ENCODE measurements at regions not wholly inside any gene's neighbourhood (a gene's known extent, or its start where the extent isn't known, plus 50 kb on each side); places are given as distances from the start of the nearest gene placed in this dataset.

DNA sequence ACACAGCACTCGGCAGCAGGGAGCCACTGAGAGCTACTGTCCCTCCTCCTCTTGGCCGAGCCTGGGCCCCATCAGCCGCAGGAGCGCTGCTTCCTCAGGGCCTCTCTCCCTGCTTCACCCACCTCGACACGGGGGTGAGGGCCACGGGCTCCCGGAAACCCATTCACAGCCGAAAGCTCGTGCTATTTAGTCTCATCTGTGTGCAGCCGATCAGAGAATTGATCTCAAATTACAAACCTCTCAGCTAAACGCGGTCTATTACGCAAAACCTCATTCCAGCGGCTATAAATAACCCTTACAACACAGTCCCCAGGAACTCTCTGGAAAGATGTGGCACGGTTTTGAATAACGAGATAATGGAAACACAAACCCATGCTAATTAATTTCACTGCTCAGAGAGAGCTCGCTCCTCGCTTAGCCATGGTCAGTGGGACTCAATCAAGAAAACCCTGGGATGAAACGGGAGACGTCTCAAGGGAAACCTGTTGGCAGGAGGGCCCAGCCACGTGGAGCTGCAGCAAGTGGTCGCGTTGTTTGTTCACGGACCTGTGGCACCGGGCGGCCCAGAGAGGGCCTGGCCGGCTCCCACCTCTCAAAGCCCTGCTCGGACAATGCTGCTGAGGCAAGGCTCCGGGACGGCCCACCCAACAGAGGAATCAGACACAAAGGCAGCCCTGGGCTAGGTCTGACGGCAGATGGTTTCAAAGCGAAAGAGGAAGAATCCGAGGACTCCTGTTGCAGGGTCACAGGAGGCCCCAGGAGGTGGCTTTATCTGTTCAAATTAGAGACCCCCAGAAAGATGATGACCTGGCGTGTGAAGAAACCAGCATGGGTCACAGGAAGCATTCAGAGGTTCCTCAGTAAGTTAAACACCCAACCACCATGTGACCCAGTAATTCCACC, 210.5 kb downstream of the CTTN start:
- no peak for TF ChIP-seq ZFX (IDR thresholded peaks at IDR 0.05; ENCODE audit: borderline replicate concordance)
- TF ChIP-seq, protein P1, sequence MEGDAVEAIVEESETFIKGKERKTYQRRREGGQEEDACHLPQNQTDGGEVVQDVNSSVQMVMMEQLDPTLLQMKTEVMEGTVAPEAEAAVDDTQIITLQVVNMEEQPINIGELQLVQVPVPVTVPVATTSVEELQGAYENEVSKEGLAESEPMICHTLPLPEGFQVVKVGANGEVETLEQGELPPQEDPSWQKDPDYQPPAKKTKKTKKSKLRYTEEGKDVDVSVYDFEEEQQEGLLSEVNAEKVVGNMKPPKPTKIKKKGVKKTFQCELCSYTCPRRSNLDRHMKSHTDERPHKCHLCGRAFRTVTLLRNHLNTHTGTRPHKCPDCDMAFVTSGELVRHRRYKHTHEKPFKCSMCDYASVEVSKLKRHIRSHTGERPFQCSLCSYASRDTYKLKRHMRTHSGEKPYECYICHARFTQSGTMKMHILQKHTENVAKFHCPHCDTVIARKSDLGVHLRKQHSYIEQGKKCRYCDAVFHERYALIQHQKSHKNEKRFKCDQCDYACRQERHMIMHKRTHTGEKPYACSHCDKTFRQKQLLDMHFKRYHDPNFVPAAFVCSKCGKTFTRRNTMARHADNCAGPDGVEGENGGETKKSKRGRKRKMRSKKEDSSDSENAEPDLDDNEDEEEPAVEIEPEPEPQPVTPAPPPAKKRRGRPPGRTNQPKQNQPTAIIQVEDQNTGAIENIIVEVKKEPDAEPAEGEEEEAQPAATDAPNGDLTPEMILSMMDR (IDR thresholded peaks at IDR 0.05), result no peak
- no peak overlapping the region for H3K27ac ChIP-seq

DNA sequence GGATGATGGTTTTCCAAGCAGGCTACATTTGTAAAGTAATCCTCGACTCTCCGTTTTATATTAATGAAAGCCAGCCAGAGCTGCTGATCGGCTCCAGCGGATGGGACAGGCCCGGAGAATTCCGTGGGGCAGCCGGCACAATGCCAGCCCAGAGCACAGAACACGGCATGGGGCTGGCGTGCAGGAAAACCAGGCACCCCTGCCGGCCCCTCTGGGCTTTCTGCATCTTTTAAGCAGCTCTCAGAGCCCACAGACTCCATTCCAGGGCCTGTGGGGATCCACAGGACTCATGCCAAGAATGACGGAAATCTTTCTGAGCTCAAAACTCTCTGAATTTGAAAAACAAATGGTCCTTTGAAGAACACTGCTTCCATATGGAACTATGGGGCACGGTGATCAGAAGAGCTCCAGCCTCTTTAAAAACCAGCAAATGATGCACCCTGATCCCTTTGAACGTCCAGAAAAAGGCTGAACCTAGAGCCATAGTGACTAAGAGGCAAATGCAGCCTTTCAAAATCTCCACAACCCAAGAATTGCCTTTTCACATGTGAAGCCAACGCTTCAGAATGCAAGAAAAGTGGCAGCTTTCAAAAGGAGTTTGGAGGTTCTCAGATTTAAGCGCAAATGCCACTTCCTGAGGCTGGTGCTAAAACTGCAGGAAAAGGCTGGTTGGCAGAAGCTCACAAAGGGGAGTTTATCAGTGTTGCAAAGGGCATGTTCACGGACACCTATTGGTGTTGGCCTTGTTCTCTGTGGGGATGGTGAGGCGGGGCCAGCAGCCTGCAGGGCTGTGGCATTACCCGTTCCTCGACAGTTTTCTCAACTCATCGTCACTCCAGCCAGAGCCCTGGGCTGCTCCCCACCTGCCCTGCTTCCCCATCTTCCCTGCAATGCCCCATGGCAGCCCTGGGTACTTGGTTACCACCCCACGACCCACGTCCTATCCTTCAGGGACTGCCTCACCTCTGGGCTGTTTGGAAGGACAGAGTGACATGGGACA, 212.5 kb downstream of the CTTN start:
- TF ChIP-seq ZFX (IDR thresholded peaks at IDR 0.05; ENCODE audit: borderline replicate concordance), result no peak
- TF ChIP-seq, protein P1 (IDR thresholded peaks at IDR 0.05), result no peak
- H3K27ac ChIP-seq, result no peak overlapping the region

DNA sequence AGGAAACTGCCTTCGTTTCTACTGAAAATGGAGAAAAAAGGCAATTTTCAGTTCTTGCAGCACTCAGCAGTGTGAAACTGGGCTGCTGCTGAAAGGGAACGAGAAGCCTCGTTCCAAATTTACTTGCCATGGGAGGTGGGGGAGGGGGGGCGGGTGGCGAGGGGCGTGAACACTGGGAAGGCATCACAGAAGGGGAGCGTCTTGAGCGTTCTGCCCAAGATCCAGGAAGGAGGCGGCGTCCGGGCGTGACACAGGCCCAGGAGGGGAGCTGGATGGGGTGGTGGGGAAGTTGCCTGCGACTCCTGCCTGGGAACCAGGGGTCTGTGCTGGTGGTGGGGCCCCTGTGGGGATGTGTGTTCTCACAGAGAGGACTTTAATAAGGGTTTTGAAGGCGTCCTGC, 213.5 kb downstream of the CTTN start:
- TF ChIP-seq ZFX (IDR thresholded peaks at IDR 0.05; ENCODE audit: borderline replicate concordance), result no peak
- TF ChIP-seq, protein P1 (IDR thresholded peaks at IDR 0.05), result no peak
- H3K27ac ChIP-seq, result no peak overlapping the region

DNA sequence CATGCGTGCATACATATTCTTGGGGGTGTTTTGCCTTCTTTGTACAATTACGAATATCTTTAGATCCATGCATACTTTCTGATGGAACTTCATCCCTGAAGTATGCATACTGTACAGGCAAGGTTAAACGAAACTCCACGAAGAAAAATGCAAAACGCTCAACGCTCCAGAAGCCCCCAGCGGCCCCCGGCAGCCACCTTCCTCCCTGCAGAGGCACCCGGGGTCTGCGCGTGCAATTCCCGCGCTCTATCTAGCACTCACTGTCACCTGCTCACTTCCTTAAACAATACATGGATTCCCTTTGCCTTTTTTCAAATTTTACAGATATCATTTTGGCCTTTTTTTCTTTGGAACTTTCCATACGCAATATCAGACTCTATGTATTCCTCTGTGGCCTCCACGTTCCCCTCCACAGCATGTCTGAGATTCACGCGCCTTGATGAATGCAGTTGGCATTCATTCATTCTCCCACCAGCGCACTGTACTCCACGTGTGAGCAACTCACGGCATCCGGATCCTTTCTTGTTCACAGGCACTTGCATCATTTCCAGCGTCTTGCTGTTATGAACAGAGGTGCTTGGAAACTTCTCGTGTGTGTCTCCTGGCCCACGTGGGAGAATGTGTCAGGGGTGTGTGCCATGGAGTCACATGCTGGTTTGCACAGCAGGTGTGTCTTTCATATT, 214.3 kb downstream of the CTTN start:
- no peak for TF ChIP-seq ZFX (IDR thresholded peaks at IDR 0.05; ENCODE audit: borderline replicate concordance)
- TF ChIP-seq, protein P1 (IDR thresholded peaks at IDR 0.05), result no peak
- H3K27ac ChIP-seq, result no peak overlapping the region

DNA sequence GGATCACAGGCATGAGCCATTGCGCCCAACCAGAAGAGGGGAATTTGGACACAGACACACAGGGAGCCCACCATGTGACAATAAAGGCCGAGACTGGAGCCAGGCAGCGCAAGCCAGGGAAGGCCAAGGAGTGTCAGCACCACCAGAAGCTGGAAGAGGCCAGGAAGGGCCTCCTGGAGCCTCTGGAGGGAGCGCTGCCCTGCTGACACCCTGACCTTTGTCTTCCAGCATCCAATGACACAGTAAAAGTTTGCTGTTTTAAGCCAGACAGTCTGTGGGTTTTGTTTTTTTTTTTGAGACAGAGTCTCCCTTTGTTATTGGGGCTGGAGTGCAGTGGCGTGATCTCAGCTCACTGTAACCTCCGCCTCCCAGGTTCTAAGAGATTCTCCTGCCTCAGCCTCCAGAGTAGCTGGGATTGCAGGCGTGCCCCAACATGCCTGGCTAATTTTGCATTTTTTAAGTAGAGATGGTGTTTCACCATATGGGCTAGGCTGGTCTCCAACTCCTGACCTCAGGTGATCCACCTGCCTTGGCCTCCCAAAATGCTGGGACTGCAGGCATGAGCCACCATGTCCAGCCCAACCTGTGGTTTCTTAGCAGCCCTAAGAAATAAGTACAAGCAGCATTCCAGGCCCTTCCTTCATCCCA, 215.8 kb downstream of the CTTN start:
- TF ChIP-seq ZFX (IDR thresholded peaks at IDR 0.05; ENCODE audit: borderline replicate concordance), result no peak
- TF ChIP-seq, protein P1 (IDR thresholded peaks at IDR 0.05), result no peak

DNA sequence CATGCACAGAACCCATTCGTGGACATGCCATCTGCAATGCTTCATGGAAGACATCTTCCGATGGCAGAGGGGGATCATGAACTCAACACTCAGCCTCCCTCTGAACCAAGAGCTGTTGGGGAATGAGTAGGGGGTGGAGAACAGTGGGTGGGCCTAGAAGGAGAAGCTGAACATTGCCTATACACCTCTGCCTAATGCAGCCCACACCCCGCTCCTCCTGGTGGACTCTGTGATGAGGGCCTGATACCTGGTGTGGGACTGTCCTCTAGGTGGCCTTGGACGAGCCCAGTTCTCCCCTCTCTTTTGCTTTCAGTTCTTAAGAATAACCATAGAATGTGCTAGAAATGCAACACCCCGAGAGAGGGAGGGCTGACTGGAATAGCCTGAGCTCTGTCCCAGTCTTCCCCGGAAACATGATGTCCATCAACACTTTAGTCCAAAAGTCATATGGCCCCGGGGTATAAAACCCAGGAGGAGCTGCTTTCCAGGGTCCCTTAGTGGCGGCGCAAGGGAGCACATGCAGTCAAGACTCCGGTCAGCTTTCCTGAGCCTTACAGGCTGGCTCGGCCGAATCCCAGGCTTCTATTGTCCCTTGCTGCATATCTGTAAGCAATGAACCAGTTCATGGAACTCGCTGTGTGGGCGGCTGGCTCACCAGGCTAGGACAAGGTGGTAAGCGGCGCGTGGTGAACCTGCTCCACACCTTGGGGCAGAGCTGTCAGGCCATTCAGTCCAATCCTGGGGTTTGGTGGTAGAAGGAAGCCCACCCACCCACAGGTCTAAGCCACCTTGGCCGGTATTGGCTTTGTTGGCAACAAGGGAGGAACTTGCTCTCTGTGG, 216.9 kb downstream of the CTTN start:
- H3K27ac ChIP-seq, result no peak overlapping the region

More for the DNA sequence above, 215.8 kb downstream of the CTTN start:
- no peak overlapping the region for H3K27ac ChIP-seq

More for the DNA sequence above, 216.9 kb downstream of the CTTN start:
- TF ChIP-seq, protein P1 (IDR thresholded peaks at IDR 0.05), result no peak
- TF ChIP-seq ZFX (IDR thresholded peaks at IDR 0.05; ENCODE audit: borderline replicate concordance), result no peak
